T47D (cell line): ENCODE measurements at regions not wholly inside any gene's neighbourhood (a gene's known extent, or its start where the extent isn't known, plus 50 kb on each side); places are given as distances from the start of the nearest gene placed in this dataset.

Experiments
- DNase-seq, 2 experiments: peaks; one replicate each; pipeline versions ENCODE4 v3.0.0 to v3.0.0-alpha.2; 2011 to 2012; ENCODE audit warnings: low read depth in 1 of 2, low spot score in 1 of 2
- JUND ChIP-seq: IDR thresholded peaks from 2 replicates; pipeline ENCODE4 v1.6.1; 2012; ENCODE audit warnings: low read depth
- in situ Hi-C: cut with HindIII; loops from 2 replicates; pipeline ENCODE4 v1.10.0; 2016; ENCODE audit warnings: low sequenced_read_pairs, low pct_unique_long_range_greater_than_20kb

GRCh38 chr14:53549956-53550355 lies 396.8 kb upstream of the DDHD1 start:
- in situ Hi-C loops, result no loop called here
- no peak for TF ChIP-seq JUND
- DNase-seq, result no peak

DNA sequence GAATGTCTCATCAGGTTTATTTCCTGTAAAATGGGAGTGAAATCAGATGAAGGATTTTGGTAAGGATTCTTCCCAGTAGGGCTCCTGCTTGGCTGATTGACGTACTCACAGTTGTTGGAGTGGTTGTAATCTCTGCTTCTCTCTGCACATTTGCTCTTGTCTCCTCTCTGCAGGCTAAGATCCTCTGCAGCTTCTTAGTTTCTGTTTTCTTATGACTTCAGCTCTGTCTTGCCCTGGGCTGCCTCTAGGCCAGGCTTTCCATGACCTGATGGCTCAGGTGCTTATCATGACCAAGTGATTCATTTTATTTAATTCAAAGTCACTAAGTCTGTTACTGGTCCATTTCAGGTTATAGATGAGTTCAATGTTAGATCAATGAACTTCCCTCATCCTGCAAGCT lies 394.5 kb upstream of the DDHD1 start:
- in situ Hi-C loops, result no loop called here
- TF ChIP-seq JUND, result no peak
- no peak for DNase-seq

GRCh38 chr14:53545217-53545616 lies 392.1 kb upstream of the DDHD1 start:
- in situ Hi-C loops, result no loop called here
- no peak for TF ChIP-seq JUND
- no peak for DNase-seq

DNA sequence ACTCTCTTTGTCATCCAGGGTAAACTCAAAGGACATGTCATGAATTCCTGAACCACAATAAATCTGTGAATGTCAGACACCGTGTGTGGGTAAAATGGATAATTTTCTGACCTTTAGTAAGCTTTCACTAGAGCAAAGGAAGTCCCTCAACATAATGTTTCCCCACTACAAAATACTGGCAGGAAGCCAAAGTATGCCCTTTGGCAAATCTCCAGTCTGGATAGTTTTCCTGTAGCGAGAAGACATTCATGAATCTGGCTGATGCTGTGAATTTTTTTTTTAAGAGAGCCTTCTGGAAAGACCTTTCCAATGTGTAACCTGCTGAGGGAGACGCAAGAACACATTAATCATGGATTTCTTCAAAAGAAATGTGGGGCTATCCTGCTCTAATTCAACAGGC lies 389.6 kb upstream of the DDHD1 start:
- DNase-seq, result peak in 1 of 2 experiments; percentile 22
- TF ChIP-seq JUND, result no peak
- in situ Hi-C loops, result no loop called here

- DNase-seq, result no peak
- no peak for TF ChIP-seq JUND
- in situ Hi-C loops, result no loop called here
These were observed 388.3 kb upstream of the DDHD1 start for GRCh38 chr14:53541411-53541810.

GRCh38 chr14:53539489-53540126 lies 386.5 kb upstream of the DDHD1 start:
- no peak for TF ChIP-seq JUND
- DNase-seq, result peak; percentile 35 to 85
- in situ Hi-C loops, result no loop called here

GRCh38 chr14:53538316-53538881 lies 385.3 kb upstream of the DDHD1 start:
- in situ Hi-C loops, result no loop called here
- no peak for TF ChIP-seq JUND
- no peak for DNase-seq

GRCh38 chr14:53537422-53538315 lies 384.5 kb upstream of the DDHD1 start:
- in situ Hi-C loops, result no loop called here
- peak in 1 of 2 experiments; percentile 41 for DNase-seq

DNA sequence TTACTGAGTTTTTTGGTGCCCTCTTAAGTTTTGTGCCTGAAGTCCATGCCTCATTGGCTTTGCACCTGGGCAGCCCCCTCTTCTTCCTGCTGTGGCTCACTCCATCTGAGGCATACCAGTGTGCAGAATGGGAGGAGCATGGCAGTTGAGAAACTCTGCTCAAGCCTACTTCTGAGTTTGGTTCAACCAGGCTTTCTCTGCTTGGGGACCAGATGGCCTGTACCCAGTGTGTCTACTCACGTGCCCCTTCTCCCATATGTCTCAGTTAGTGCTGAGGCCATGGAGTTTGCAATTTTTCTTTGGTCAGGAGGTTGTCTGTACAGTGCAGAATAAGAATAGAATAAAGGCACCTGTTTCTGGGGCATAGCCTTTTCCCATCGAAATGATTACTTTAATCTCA lies 383.3 kb upstream of the DDHD1 start:
- TF ChIP-seq JUND, result no peak
- in situ Hi-C loops, result no loop called here
- no peak for DNase-seq

More at GRCh38 chr14:53537422-53538315, 384.5 kb upstream of the DDHD1 start:
- no peak for TF ChIP-seq JUND

DNA sequence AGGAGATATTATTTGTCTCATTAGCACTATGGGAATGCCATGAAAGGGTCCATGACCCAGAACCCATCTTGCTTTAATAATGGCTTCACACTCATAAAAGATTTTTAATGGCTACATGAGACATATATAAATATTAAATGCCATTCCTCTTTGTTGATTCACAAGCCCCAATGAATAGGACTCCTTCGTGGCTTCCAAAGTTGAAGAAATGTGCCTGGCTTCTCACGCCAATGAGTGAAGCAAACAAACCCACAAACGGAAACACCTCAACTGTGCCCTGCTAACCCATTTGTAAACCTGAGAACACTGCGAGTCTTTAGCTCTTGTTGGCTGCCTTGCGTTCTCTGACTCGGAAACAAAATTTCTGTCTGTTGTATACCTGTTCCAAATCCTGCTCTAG lies 381.7 kb upstream of the DDHD1 start:
- DNase-seq, result no peak
- TF ChIP-seq JUND, result no peak
- in situ Hi-C loops, result no loop called here

GRCh38 chr14:53533384-53533970 lies 380.4 kb upstream of the DDHD1 start:
- no peak for TF ChIP-seq JUND
- in situ Hi-C loops, result no loop called here
- no peak for DNase-seq

DNA sequence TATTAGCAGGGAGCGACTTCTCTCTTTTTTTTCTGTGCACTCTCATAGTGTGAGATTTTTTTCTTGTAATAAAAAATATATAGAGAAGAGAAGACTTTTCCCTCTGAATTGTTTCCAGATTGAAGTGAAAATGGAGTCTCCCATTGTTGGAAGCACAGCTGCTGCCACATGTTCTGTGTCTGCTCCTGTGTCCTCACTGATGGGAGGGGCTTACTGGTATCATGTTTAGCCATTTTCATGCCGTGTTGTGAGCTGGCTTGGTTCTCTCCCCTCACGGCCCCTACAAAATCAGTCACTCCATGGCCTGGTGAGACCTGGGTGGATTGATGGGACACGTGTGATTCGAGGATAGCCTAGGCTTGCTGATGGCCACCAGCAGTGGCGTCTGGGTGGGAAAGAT lies 379.7 kb upstream of the DDHD1 start:
- in situ Hi-C loops, result no loop called here
- no peak for TF ChIP-seq JUND
- no peak for DNase-seq

- TF ChIP-seq JUND, result no peak
- in situ Hi-C loops, result no loop called here
- no peak for DNase-seq
These were observed 378.6 kb upstream of the DDHD1 start for GRCh38 chr14:53531730-53532129.
